H9 (cell line): ENCODE measurements at regions not wholly inside any gene's neighbourhood (a gene's known extent, or its start where the extent isn't known, plus 50 kb on each side); places are given as distances from the start of the nearest gene placed in this dataset.

Experiments used
- DNase-seq: peaks from one replicate; pipeline ENCODE4 v3.0.0-alpha.2; 2017
- H2AFZ ChIP-seq: one replicate; pipeline ENCODE4 v1.6.1; 2013; ENCODE audit warnings: mild to moderate bottlenecking, low read length, control low read depth, moderate library complexity
- H2AK5ac ChIP-seq: 2 replicates; pipeline ENCODE4 v1.6.1; 2013; ENCODE audit warnings: low read length, control low read depth, mixed read lengths; ENCODE audit not compliant: insufficient read length
- H2BK120ac ChIP-seq: one replicate; pipeline ENCODE4 v1.6.1; 2013; ENCODE audit warnings: low read depth, mild to moderate bottlenecking, low read length, control low read depth, inconsistent platforms; ENCODE audit not compliant: poor library complexity, severe bottlenecking
- H2BK12ac ChIP-seq: 2 replicates; pipeline ENCODE4 v1.6.1; 2013; ENCODE audit warnings: low read length, control low read depth, mixed read lengths, low read depth; ENCODE audit not compliant: insufficient read length
- H2BK15ac ChIP-seq: 2 replicates; pipeline ENCODE4 v1.6.1; 2013; ENCODE audit warnings: low read depth, low read length, control low read depth
- H2BK20ac ChIP-seq: one replicate; pipeline ENCODE4 v1.6.1; 2013; ENCODE audit warnings: low read depth, mild to moderate bottlenecking, low read length, control low read depth, inconsistent platforms; ENCODE audit not compliant: poor library complexity, severe bottlenecking
- H2BK5ac ChIP-seq: 2 replicates; pipeline ENCODE4 v1.6.1; 2013; ENCODE audit warnings: low read length, control low read depth, mixed read lengths; ENCODE audit not compliant: insufficient read length
- H3K14ac ChIP-seq: 2 replicates; pipeline ENCODE4 v1.6.1; 2013; ENCODE audit warnings: low read length, control low read depth; ENCODE audit not compliant: insufficient read depth
- H3K18ac ChIP-seq: 2 replicates; pipeline ENCODE4 v1.6.1; 2013; ENCODE audit warnings: low read depth, mild to moderate bottlenecking, mixed read lengths, low read length, control low read depth; ENCODE audit not compliant: insufficient read length
- H3K23ac ChIP-seq: 2 replicates; pipeline ENCODE4 v1.6.1; 2013; ENCODE audit warnings: low read length, control low read depth, mixed read lengths, low read depth; ENCODE audit not compliant: insufficient read length
- H3K23me2 ChIP-seq: 2 replicates; pipeline ENCODE4 v1.6.1; 2013; ENCODE audit warnings: low read depth, mild to moderate bottlenecking, mixed read lengths, low read length, control low read depth; ENCODE audit not compliant: insufficient read length, poor library complexity, severe bottlenecking
- H3K27ac ChIP-seq: 2 replicates; pipeline ENCODE4 v1.5.1; 2013; ENCODE audit warnings: low read length, control low read depth, mixed read lengths, low read depth; ENCODE audit not compliant: insufficient read length
- H3K27me3 ChIP-seq: 2 replicates; pipeline ENCODE4 v1.6.1; 2013; ENCODE audit warnings: low read length, control low read depth, inconsistent platforms; ENCODE audit not compliant: insufficient read depth
- H3K4ac ChIP-seq: 2 replicates; pipeline ENCODE4 v1.6.1; 2013; ENCODE audit warnings: low read depth, mild to moderate bottlenecking, control low read depth, inconsistent platforms, low read length, moderate library complexity
- H3K4me1 ChIP-seq: 2 replicates; pipeline ENCODE4 v1.6.1; 2013; ENCODE audit warnings: low read length, control low read depth, inconsistent platforms; ENCODE audit not compliant: insufficient read depth
- H3K4me2 ChIP-seq: 2 replicates; pipeline ENCODE4 v1.6.1; 2013; ENCODE audit warnings: low read length, control low read depth, mixed read lengths; ENCODE audit not compliant: insufficient read length, insufficient read depth
- H3K56ac ChIP-seq: 2 replicates; pipeline ENCODE4 v1.6.1; 2013; ENCODE audit warnings: low read depth, mild to moderate bottlenecking, mixed read lengths, low read length, control low read depth; ENCODE audit not compliant: insufficient read length
- H3K79me1 ChIP-seq: 2 replicates; pipeline ENCODE4 v1.6.1; 2013; ENCODE audit warnings: low read depth, mild to moderate bottlenecking, moderate library complexity, low read length, control low read depth, inconsistent platforms; ENCODE audit not compliant: insufficient read depth, poor library complexity, severe bottlenecking
- H3K79me2 ChIP-seq: 2 replicates; pipeline ENCODE4 v1.6.1; 2013; ENCODE audit warnings: low read length, control low read depth, inconsistent platforms; ENCODE audit not compliant: insufficient read depth
- H3K9ac ChIP-seq: 2 replicates; pipeline ENCODE4 v1.6.1; 2013; ENCODE audit warnings: low read length, control low read depth, mixed read lengths; ENCODE audit not compliant: insufficient read length; ENCODE audit errors: extremely low read depth
- H3K9me3 ChIP-seq: one replicate; pipeline ENCODE4 v1.6.1; 2013; ENCODE audit warnings: low read depth, low read length, inconsistent platforms; ENCODE audit not compliant: control insufficient read depth
- H3T11ph ChIP-seq: one replicate; pipeline ENCODE4 v1.6.1; 2013; ENCODE audit warnings: mild to moderate bottlenecking, low read length, control low read depth, inconsistent platforms
- H4K20me1 ChIP-seq: one replicate; pipeline ENCODE4 v1.6.1; 2013; ENCODE audit not compliant: control insufficient read depth, insufficient read length, insufficient read depth
- H4K5ac ChIP-seq: 2 replicates; pipeline ENCODE4 v1.6.1; 2013; ENCODE audit warnings: low read depth, mild to moderate bottlenecking, mixed read lengths, low read length, control low read depth; ENCODE audit not compliant: insufficient read length
- H4K8ac ChIP-seq: replicated peaks from 2 replicates; pipeline ENCODE4 v1.6.1; 2013; ENCODE audit warnings: low read length, control low read depth, mixed read lengths, low read depth; ENCODE audit not compliant: insufficient read length
- H4K91ac ChIP-seq: 2 replicates; pipeline ENCODE4 v1.6.1; 2013; ENCODE audit warnings: low read depth, mild to moderate bottlenecking, moderate library complexity, mixed read lengths, low read length, control low read depth; ENCODE audit not compliant: insufficient read length
- H3K27ac Mint-ChIP-seq, 3 experiments: 2 replicates in 2 of 3; 3 replicates in 1 of 3; pipeline ENCODE4 v1.8.0; 2020 to 2021; ENCODE audit warnings: mixed read lengths in 3 of 3, mild to moderate bottlenecking in 1 of 3, moderate library complexity in 1 of 3
- H3K27me3 Mint-ChIP-seq: 2 replicates; pipeline ENCODE4 v1.8.0; 2021; ENCODE audit warnings: low read depth, mild to moderate bottlenecking, moderate library complexity, mixed read lengths
- H3K36me3 Mint-ChIP-seq, 3 experiments: 2 replicates in 2 of 3; 3 replicates in 1 of 3; pipeline ENCODE4 v1.8.0; 2020 to 2021; ENCODE audit warnings: low read depth in 3 of 3, mixed read lengths in 3 of 3; ENCODE audit not compliant: insufficient read depth in 1 of 3
- H3K4me1 Mint-ChIP-seq, 2 experiments: 2 replicates each; pipeline ENCODE4 v1.8.0; 2020; ENCODE audit warnings: mixed read lengths in 2 of 2
- H3K4me3 Mint-ChIP-seq, 2 experiments: 2 replicates in 1 of 2; 3 replicates in 1 of 2; pipeline ENCODE4 v1.8.0; 2020 to 2021; ENCODE audit warnings: mild to moderate bottlenecking in 2 of 2, mixed read lengths in 2 of 2, moderate library complexity in 1 of 2
- H3K9me3 Mint-ChIP-seq, 2 experiments: 2 replicates in 1 of 2; 3 replicates in 1 of 2; pipeline ENCODE4 v1.8.0; 2020; ENCODE audit warnings: mild to moderate bottlenecking in 2 of 2, mixed read lengths in 2 of 2, moderate library complexity in 1 of 2
- CTCF ChIP-seq: fragments of 200-600 bp; sonication (generic); conservative IDR thresholded peaks from 3 replicates; pipeline ENCODE4 v1.8.0; 2021; ENCODE audit warnings: antibody characterized with exemption, mild to moderate bottlenecking
- WGBS: extraction: QIAGEN DNeasy Blood & Tissue Kit; methylation state at CpG from one replicate; pipeline ENCODE4 v1.1.7; 2013; ENCODE audit warnings: missing lambda C conversion rate, low lambda C conversion rate, mixed read lengths; ENCODE audit not compliant: insufficient read length; ENCODE audit errors: extremely low coverage; 5-methylcytosine and 5-hydroxymethylcytosine counted together

DNA sequence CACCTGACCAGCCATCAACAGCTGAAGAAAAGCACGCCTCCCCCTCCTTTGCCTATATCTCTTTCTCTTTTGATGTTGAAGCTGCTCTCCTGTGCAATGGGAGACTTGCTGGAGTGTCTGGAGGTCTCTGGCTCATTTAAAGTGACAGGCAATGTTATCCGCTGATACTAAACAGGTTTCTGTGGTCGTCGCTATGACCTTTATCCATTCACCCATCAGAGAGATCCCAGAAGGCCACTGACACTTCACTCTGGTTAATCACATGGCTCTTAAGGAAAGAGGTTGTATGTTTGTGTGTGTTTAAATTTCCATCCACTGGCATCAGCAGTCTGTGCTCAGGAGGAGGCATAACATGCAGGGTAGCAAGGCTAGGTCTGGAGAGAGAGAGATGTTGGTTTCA is 277.3 kb downstream of the MTX2 start:
- no peak overlapping the region for H3K4ac ChIP-seq
- no peak overlapping the region for H3T11ph ChIP-seq
- no peaks in the 10 kb centered on the region for H3K36me3 Mint-ChIP-seq
- H3K27me3 Mint-ChIP-seq = peaks cover 35% of the 10 kb centered on the region
- H2AK5ac ChIP-seq = no peak overlapping the region
- no peaks in the 10 kb centered on the region for H4K20me1 ChIP-seq
- H3K56ac ChIP-seq = no peak overlapping the region
- no CpG with 5 or more reads among the region's 4 CpGs for WGBS
- H3K4me1 Mint-ChIP-seq = peaks cover 0 to under 1% of the 10 kb centered on the region in 2 experiments; a peak in 1 of 4 replicates
- no peak overlapping the region for H3K4me3 Mint-ChIP-seq
- H3K9me3 ChIP-seq = no peaks in the 10 kb centered on the region
- no peak overlapping the region for H2BK20ac ChIP-seq
- no peak overlapping the region for H4K8ac ChIP-seq
- H3K79me2 ChIP-seq = no peaks in the 10 kb centered on the region
- no peak overlapping the region for H3K4me2 ChIP-seq
- H3K23me2 ChIP-seq = no peaks in the 10 kb centered on the region
- H3K14ac ChIP-seq = no peak overlapping the region
- H4K5ac ChIP-seq = no peak overlapping the region
- no peak overlapping the region for H3K27ac Mint-ChIP-seq
- no peak overlapping the region for H2BK12ac ChIP-seq
- no peak overlapping the region for H2BK5ac ChIP-seq
- no peak overlapping the region for H4K91ac ChIP-seq
- TF ChIP-seq CTCF = no peak
- no peaks in the 10 kb centered on the region for H3K79me1 ChIP-seq
- no peak overlapping the region for H2AFZ ChIP-seq
- no peak overlapping the region for H2BK15ac ChIP-seq
- H3K27me3 ChIP-seq = no peaks in the 10 kb centered on the region; the same call in 1 of the 2 replicates
- no peak overlapping the region for H2BK120ac ChIP-seq
- no peaks in the 10 kb centered on the region; the same call in 1 of the 2 replicates for H3K4me1 ChIP-seq
- H3K9ac ChIP-seq = no peak overlapping the region
- DNase-seq = no peak
- H3K27ac ChIP-seq = no peak overlapping the region
- H3K9me3 Mint-ChIP-seq = no peaks in the 10 kb centered on the region
- no peak overlapping the region for H3K23ac ChIP-seq
- no peak overlapping the region for H3K18ac ChIP-seq
